K562 (cell line): ENCODE measurements at regions not wholly inside any gene's neighbourhood (a gene's known extent, or its start where the extent isn't known, plus 50 kb on each side); places are given as distances from the start of the nearest gene placed in this dataset.

Experiments
- ATAC-seq: fragments of 200-7000 bp; cut with Tn5 transposase; 3 replicates; pipeline ENCODE4 v1.9.1; 2020; ENCODE audit warnings: moderate library complexity
- BruUV-seq: library from RNA; stranded (reverse); fragments of 400-500 nt; replicated peaks from 2 replicates; lab custom pipeline; 2021; lab: Mats Ljungman, UMichigan
- CTCF ChIA-PET: fragments of 300-600 bp; formaldehyde crosslinking; extraction: SDS; loops from one replicate; lab custom pipeline; 2021; ENCODE audit warnings: low intra/inter-chr PET ratio; lab: Yijun Ruan, JAX
- POLR2A ChIA-PET: fragments of 300-600, 350-650 bp; sonication (Branson Sonifier 250); formaldehyde crosslinking; extraction: SDS; loops from one replicate; lab custom pipeline; 2021; ENCODE audit warnings: antibody characterized with exemption, inconsistent platforms; lab: Yijun Ruan, JAX
- DNase-seq, 4 experiments: peaks; one replicate each; pipeline versions ENCODE4 v3.0.0 to v3.0.0-alpha.2; 2011 to 2018; ENCODE audit warnings: low spot score in 3 of 4, mixed read lengths in 3 of 4; ENCODE audit errors: extremely low read depth in 1 of 4
- FAIRE-seq: peaks from 2 replicates; lab custom pipeline; 2011; peaks lifted over from hg19 to GRCh38; lab: Jason Lieb, UNC
- H2AFZ ChIP-seq: 2 replicates; pipeline ENCODE4 v1.6.0; 2011; ENCODE audit warnings: low read depth, low read length, control low read depth, inconsistent platforms
- H3K27ac ChIP-seq: fragments of 200-600 bp; 3 replicates; pipeline ENCODE4 v1.8.0; 2011; ENCODE audit warnings: low read depth, mild to moderate bottlenecking, control low read depth, inconsistent platforms, low read length, moderate library complexity, mixed read lengths; ENCODE audit errors: extremely low read depth
- H3K27me3 ChIP-seq, 2 experiments: fragments of 300-600 bp in 1 of 2; 2 replicates in 1 of 2; 3 replicates in 1 of 2; pipeline versions ENCODE4 v1.6.0 to v1.8.0; 2011; ENCODE audit warnings: inconsistent platforms in 2 of 2, low read length in 2 of 2, mild to moderate bottlenecking in 1 of 2, mixed read lengths in 1 of 2, moderate library complexity in 1 of 2; ENCODE audit not compliant: control insufficient read depth in 2 of 2, insufficient read depth in 2 of 2
- H3K36me3 ChIP-seq: fragments of 300-600 bp; 3 replicates; pipeline ENCODE4 v1.8.0; 2011; ENCODE audit warnings: mild to moderate bottlenecking, low read length, inconsistent platforms; ENCODE audit not compliant: control insufficient read depth, insufficient read depth
- H3K4me1 ChIP-seq, 2 experiments: fragments of 200-600 bp in 1 of 2; replicated peaks in 1 of 2; 2 replicates in 1 of 2; 3 replicates in 1 of 2; pipeline versions ENCODE4 v1.5.1 to v1.8.0; 2011; ENCODE audit warnings: inconsistent platforms in 2 of 2, low read length in 2 of 2, mild to moderate bottlenecking in 1 of 2, mixed read lengths in 1 of 2, moderate library complexity in 1 of 2; ENCODE audit not compliant: control insufficient read depth in 2 of 2, insufficient read depth in 2 of 2
- H3K4me2 ChIP-seq: 2 replicates; pipeline ENCODE4 v1.6.1; 2011; ENCODE audit warnings: low read length, control low read depth, inconsistent platforms, mixed read lengths; ENCODE audit not compliant: insufficient read depth
- H3K4me3 ChIP-seq: fragments of 200-600 bp; sonication (generic), shearing (Covaris generic); 2 replicates; pipeline ENCODE4 v1.5.1; 2016; ENCODE audit warnings: control low read depth, inconsistent platforms
- H3K79me2 ChIP-seq: fragments of 200-600 bp; 3 replicates; pipeline ENCODE4 v1.8.0; 2011; ENCODE audit warnings: low read length, inconsistent platforms; ENCODE audit not compliant: control insufficient read depth, insufficient read depth
- H3K9ac ChIP-seq, 2 experiments: 2 replicates each; pipeline versions ENCODE4 v1.6.0 to v1.6.1; 2011; ENCODE audit warnings: low read depth in 2 of 2, low read length in 2 of 2, control low read depth in 1 of 2, inconsistent platforms in 1 of 2, mild to moderate bottlenecking in 1 of 2, mixed read lengths in 1 of 2; ENCODE audit not compliant: insufficient read depth in 1 of 2
- H3K9me1 ChIP-seq: one replicate; pipeline ENCODE4 v1.6.0; 2011; ENCODE audit warnings: inconsistent platforms, mild to moderate bottlenecking, low read length, moderate library complexity; ENCODE audit not compliant: control insufficient read depth, insufficient read depth
- H3K9me3 ChIP-seq: replicated peaks from 2 replicates; pipeline ENCODE4 v1.5.1; 2011; ENCODE audit warnings: low read depth, low read length, inconsistent platforms; ENCODE audit not compliant: control insufficient read depth, insufficient read depth
- H4K20me1 ChIP-seq: replicated peaks from 2 replicates; pipeline ENCODE4 v1.6.1; 2011; ENCODE audit warnings: low read length, inconsistent platforms, mixed read lengths; ENCODE audit not compliant: control insufficient read depth, insufficient read depth
- MTA3 ChIP-seq: fragments of 450-650 bp; formaldehyde crosslinking; IDR thresholded peaks from 2 replicates; pipeline ENCODE4 v1.6.1; 2017; ENCODE audit warnings: mild to moderate bottlenecking, borderline replicate concordance
- NR2C1 ChIP-seq, 2 experiments: fragments of 450-650 bp; IDR thresholded peaks; 2 replicates each; pipeline ENCODE4 v1.6.1; 2017; ENCODE audit warnings: mild to moderate bottlenecking in 2 of 2, antibody characterized with exemption in 1 of 2, inconsistent platforms in 1 of 2, missing compliant biosample characterization in 1 of 2, missing genetic modification characterization in 1 of 2
- SIRT6 ChIP-seq: IDR thresholded peaks from one replicate; pipeline ENCODE4 v1.6.1; 2012; ENCODE audit warnings: low read depth, mild to moderate bottlenecking, control low read depth, inconsistent platforms, low read length, moderate library complexity
- SMARCC2 ChIP-seq: fragments of 450-650 bp; IDR thresholded peaks from 2 replicates; pipeline ENCODE4 v1.6.1; 2017; ENCODE audit warnings: antibody characterized with exemption, moderate library complexity, mild to moderate bottlenecking, low read depth
- SRSF7 ChIP-seq: fragments of 200-400 bp; formaldehyde crosslinking; optimal IDR thresholded peaks from 2 replicates; pipeline ENCODE3; 2017; ENCODE audit warnings: mild to moderate bottlenecking, low read depth, low read length
- WGBS: fragments of 100-300 bp; shearing (Covaris generic); methylation state at CpG from one replicate; pipeline ENCODE4 v1.1.6; 2016; ENCODE audit warnings: low coverage, mixed read lengths; ENCODE audit not compliant: insufficient coverage; ENCODE audit errors: missing lambda C conversion rate; 5-methylcytosine and 5-hydroxymethylcytosine counted together
- in situ Hi-C: fragments of 300-500 bp; cut with MboI; formaldehyde crosslinking; loops from 4 replicates; pipeline ENCODE4 v1.15.0; 2018; ENCODE audit warnings: inconsistent platforms, mixed read lengths
- intact Hi-C: fragments of 100-400 bp; cut with micrococcal nuclease; formaldehyde crosslinking; loops from 2 replicates; pipeline ENCODE4 v1.14.2; 2022

DNA sequence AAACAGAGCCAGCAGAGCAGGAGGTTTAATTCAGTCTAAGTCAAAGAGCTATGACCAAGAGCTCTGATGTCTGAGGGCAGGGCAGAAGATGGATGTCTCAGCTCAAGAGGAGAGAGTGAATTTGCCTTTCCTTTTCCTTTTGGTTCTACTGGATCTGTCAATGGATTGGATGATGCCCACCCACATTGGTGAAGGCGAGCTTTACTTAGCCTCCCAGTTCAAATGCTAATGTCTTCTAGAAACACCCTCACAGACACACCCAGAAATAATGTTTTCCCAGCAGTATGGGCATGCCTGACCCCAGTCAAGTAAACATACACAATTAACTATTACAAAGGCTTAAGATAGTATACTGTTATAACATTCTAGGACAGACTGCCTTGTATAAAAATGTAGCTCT, 236.3 kb upstream of the NRXN1 start:
- FAIRE-seq, result no peak
- WGBS, result 0% methylated on average over 1 of the region's 1 CpG
- no peak overlapping the region for H3K9ac ChIP-seq

GRCh38 chr2:51265539-51265938, 233.6 kb upstream of the NRXN1 start:
- FAIRE-seq (no peak), ATAC-seq (no peak), DNase-seq (no peak)
- no peak overlapping the region for H2AFZ ChIP-seq
- WGBS, result 5% methylated on average over 2 of the region's 2 CpGs
- no peaks in the 10 kb centered on the region for H3K27me3 ChIP-seq
- H3K4me3 ChIP-seq, result no peak overlapping the region
- H3K36me3 ChIP-seq, result no peaks in the 10 kb centered on the region
- intact Hi-C loops (no loop called here), in situ Hi-C loops (no loop called here)
- H3K4me2 ChIP-seq, result no peak overlapping the region
- no peaks in the 10 kb centered on the region for H3K79me2 ChIP-seq
- POLR2A ChIA-PET, result no interaction called here
- no peaks in the 10 kb centered on the region for H3K4me1 ChIP-seq
- no peak overlapping the region for H3K27ac ChIP-seq
- TF ChIP-seq NR2C1 (IDR thresholded peaks at IDR 0.05) (no peak), NR2C1 (tag; IDR thresholded peaks at IDR 0.05) (no peak)
- CTCF ChIA-PET, result no interaction called here
- H3K9me1 ChIP-seq, result no peaks in the 10 kb centered on the region
- no TSS peak for BruUV-seq
- no peak overlapping the region for H3K9ac ChIP-seq
- 0 out of 2 replicates have a peak, but pooled peaks cover 3% of the 10 kb centered on the region for H3K9me3 ChIP-seq
- H4K20me1 ChIP-seq, result no peaks in the 10 kb centered on the region

More for the DNA sequence above, 236.3 kb upstream of the NRXN1 start:
- DNase-seq, result no peak
- H3K27ac ChIP-seq, result no peak overlapping the region
- H3K36me3 ChIP-seq, result no peaks in the 10 kb centered on the region
- H3K4me3 ChIP-seq, result no peak overlapping the region
- ChIA-PET POLR2A (no interaction called here), CTCF (no interaction called here)
- 0 out of 2 replicates have a peak, but pooled peaks cover 3% of the 10 kb centered on the region for H3K9me3 ChIP-seq
- intact Hi-C loops (no loop called here), in situ Hi-C loops (no loop called here)
- no peak overlapping the region for H3K4me2 ChIP-seq
- no peaks in the 10 kb centered on the region for H3K4me1 ChIP-seq
- H4K20me1 ChIP-seq, result no peaks in the 10 kb centered on the region
- H3K9me1 ChIP-seq, result no peaks in the 10 kb centered on the region
- BruUV-seq, result no TSS peak
- H3K27me3 ChIP-seq, result no peaks in the 10 kb centered on the region
- TF ChIP-seq SIRT6 (no peak), SMARCC2 (no peak), SRSF7 (no peak), MTA3 (no peak)
- ATAC-seq, result no peak
- H3K79me2 ChIP-seq, result no peaks in the 10 kb centered on the region
- H2AFZ ChIP-seq, result no peak overlapping the region
